HG03139 (cell line): ENCODE measurements at regions not wholly inside any gene's neighbourhood (a gene's known extent, or its start where the extent isn't known, plus 50 kb on each side); places are given as distances from the start of the nearest gene placed in this dataset.

Experiments used
- ATAC-seq: cut with Tn5 transposase; IDR thresholded peaks from one replicate; pipeline ENCODE4 v1.9.1; 2021; ENCODE audit not compliant: unreplicated experiment

- ATAC-seq, result no peak
Observed at GRCh38 chr19:30293051-30293785, 79.0 kb upstream of the ZNF536 start.

DNA sequence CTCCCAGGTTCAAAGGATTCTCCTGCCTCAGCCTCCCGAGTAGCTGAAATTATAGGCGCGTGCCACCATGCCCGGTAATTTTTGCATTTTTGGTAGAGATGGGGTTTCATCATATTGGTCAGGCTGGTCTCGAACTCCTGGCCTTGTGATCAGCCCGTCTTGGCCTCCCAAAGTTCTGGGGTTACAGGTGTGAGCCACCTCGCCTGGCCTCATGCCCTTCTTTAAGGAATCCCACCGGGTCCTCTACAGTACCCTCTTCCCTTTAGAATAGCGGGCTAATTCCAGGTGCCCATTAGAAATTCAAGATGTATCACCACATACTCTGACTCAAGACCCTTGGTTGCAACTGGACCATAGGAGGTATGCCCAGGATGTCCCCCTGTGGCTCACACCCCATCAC lies 74.2 kb upstream of the ZNF536 start:
- ATAC-seq, result no peak

DNA sequence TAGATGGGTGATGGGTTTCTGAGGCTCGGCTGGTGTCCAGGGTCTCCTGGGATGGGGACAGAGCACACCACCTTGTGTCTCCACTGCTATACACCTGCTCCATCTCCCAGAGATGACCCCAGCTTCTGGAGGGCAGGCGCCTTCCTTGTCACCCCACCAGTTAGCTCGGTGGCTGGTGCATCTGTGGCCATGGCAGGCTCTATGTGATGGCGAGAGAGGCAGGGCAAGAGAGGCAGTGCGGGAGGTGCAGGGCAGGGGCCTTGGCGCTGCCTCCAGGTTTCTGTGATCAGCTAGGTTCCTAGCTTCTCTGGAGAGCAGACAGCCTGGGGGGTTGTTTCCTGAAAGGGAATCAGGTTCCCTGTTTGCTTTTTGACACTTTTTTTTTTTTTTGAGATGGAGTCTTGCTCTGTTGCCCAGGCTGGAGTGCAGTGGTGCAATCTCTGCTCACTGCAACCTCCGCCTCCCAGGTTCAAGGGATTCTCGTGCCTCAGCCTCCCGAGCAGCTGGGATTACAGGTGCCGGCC lies 69.0 kb upstream of the ZNF536 start:
- no peak for ATAC-seq

- no peak for ATAC-seq
Observed at GRCh38 chr19:30304540-30304939, 67.6 kb upstream of the ZNF536 start.

DNA sequence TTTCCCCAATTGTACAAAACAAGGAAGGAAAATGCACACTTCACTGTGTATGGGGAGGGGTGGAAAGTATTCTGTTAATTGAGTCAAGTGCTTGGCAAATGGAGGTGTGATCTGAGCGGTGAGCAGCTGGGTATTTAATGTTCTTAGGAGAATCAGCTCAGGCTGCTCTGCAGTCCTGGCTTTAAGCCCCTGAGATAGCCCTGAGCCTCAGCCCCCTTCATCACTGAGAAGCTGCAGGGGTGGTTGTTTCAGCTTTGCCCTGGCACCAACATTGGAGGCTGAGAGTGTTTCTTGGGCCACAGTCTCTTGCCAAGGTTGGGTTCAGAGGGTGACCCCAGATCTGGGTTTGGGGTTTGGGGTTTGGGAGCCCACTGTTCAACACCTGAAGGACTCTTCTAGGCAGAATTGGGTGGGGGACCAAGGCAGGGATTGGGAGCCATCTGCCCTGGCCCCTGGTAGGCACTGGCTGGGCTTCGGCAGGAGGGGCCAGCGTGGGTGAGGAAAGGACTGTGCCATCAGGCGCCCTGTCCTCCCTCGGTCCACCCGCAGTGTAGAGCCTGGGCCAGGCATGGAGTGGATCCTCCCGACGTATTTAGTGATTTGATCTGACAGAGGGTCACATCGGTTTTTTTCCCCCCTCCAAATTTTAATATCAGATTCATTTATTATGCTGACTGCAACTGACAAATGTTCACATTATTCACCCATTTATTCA lies 66.7 kb upstream of the ZNF536 start:
- ATAC-seq, result no peak

GRCh38 chr19:30307191-30307974 lies 64.8 kb upstream of the ZNF536 start:
- ATAC-seq, result no peak

DNA sequence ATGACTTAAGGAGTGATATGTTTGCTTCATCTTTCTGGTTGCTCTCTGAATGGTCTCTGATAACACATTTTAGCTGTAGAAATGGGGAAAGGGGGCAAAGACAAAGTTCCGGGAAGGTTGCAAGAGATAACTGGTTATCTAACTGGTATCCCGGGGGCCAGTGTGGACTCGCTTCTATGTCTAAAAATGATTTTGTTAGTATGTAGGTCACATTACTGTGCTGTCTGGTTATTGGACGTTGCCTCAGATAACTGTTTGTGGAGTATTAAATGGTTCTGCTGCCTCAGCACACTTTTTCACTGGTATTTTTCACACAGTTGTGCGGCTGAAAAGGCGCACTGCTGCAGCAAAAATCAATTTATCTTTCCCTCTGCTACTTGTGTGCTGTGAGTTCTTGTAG lies 63.0 kb upstream of the ZNF536 start:
- no peak for ATAC-seq

- no peak for ATAC-seq
Observed at GRCh38 chr19:30309905-30310601, 62.1 kb upstream of the ZNF536 start.

GRCh38 chr19:30310602-30311263 lies 61.5 kb upstream of the ZNF536 start:
- ATAC-seq, result no peak

DNA sequence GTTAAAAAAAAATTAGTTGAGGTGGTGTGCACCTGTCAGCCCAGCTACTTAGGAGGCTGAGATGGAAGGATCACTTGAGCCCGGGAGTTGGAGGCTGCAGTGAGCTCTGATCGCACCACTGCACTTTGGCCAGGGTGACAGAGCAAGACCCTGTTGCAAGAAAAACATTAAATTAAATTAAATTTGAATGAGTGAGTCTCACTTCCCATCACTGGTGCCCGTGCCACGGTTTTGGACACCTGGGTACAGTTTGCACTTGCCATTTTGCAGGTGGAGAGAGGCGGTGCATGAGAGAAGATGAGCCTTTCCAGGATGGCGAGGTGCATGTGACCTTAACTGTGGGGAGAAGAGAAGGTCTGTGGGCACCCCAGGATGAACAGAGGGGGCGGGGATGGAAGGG lies 60.3 kb upstream of the ZNF536 start:
- ATAC-seq, result no peak

- no peak for ATAC-seq
Observed at GRCh38 chr19:30312582-30313352, 59.4 kb upstream of the ZNF536 start.

- no peak for ATAC-seq
Observed at GRCh38 chr19:30313353-30313750, 58.8 kb upstream of the ZNF536 start.

DNA sequence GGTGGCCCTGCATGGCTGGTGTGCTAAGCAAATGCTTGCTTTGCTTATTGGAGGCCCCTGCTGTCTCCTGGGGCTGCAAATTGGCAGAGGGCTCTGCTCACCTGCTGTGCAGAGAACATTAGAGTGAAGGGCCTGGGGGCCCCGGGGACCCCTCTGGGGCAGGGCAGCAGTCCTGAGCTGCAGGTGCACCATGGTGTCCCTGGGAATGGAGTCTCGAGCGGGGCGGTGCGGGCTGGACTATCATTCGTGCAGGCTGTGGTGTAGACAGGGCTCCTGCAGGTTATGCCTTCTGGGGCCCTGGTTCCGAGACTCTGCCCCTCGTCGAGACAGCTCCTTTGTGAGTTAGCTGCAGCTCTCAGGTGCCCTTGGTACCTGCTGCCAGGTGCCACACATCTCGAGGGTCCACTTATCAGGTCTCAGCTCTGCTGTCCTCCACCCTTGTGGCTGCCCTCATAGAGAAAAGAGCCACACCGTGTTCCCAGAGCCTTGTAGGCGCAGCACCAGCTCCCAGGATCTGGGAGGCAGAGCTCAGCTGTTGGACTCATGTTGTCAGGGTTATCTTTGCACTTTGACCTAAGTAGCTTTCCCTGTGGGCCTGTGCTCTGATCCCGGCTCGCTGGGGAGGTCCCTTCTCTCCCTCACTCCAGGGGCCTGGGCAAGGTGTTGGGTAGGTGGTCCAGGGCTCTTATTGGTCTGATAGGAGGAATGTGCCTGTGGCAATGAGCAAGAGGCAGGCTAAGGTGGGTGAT lies 58.0 kb upstream of the ZNF536 start:
- no peak for ATAC-seq

GRCh38 chr19:30314805-30315155 lies 57.4 kb upstream of the ZNF536 start:
- ATAC-seq, result no peak

DNA sequence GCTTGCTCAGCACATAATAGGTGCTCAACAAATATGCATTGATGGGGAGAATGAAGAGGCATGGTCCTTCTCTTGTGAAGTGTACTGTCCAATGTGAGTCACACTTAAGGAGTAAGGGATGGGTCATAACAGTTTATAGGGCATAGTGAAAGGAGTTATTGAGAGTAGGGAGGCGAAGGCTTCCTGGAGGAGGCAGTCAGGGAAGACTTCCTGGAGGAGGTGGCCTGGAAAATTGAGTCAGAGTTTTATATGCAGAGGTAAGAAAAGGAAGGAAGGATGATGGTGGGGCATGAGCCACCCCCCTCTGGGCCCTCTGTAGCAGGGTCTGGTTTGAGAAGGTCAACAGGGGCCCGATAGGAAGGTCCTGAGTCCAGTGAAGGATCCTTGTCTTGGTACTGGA lies 57.0 kb upstream of the ZNF536 start:
- no peak for ATAC-seq

- ATAC-seq, result no peak
Observed at GRCh38 chr19:30316000-30316491, 56.1 kb upstream of the ZNF536 start.

- ATAC-seq, result no peak
Observed at GRCh38 chr19:30316560-30317106, 55.6 kb upstream of the ZNF536 start.

DNA sequence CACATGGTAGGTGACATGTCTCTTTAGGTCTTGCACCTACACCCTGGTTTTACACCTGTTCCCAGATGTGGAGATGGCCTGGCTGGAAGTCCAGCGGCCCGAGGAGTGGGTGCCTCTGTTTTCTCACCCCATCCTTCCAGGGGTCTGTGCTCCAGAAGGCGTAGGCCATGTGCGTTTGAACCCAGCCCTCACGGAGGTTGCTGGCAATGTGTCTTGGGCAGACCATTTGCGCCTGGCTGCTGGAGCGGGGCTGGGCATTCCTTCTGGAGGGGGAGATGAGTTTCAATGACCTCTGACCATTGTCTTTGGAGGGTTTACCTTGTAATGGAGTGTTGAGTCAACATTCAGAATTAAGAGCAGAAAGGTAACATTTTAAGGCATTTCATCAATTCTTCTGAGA lies 54.8 kb upstream of the ZNF536 start:
- ATAC-seq, result no peak

DNA sequence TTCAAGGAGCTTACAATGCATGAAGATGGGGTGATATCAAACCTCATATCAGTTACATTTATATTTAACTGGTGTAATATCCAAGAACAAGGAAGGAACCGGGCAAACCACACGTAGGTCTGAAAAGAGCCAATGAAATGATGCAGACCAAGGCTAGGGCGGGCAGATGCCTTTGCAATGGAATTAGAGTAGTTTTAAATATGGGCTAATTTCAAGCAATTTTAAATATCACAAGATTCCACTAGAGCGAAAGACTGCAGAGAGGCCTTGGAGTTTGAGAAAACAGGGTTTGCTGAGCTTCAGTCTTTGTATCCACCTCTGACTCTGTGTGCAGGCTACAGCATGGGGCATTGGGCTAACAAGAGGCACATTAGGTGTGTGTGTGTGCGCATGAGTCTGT lies 53.9 kb upstream of the ZNF536 start:
- ATAC-seq, result no peak
